CD4-positive, alpha-beta T cell treated with Interleukin-2 at 100 ng/mL for 4 hours (primary cell): ENCODE measurements at regions not wholly inside any gene's neighbourhood (a gene's known extent, or its start where the extent isn't known, plus 50 kb on each side); places are given as distances from the start of the nearest gene placed in this dataset.

Experiments used
- DNase-seq: peaks from one replicate; pipeline ENCODE4 v3.0.0-alpha.2; 2020; ENCODE audit warnings: low spot score

DNA sequence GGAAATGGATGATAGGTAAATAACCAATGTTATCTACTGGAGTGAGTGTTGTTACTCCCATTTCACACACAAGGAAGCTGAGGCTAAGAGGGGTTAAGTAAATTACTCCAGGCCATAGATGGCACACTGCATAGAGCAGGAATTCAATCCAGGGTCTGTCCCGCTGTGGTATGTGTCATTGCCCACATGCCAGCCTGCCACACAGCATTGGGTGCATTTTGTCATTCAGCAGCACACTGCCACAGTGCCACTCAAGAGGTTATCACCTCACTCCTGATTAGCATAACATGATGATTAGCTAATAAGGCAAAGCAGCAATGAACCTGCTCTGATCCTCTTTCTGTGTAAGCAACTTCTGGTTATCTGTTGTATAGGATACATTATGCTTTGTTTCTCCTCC lies 157.4 kb upstream of the CTNNB1 start:
- DNase-seq, result no peak

DNA sequence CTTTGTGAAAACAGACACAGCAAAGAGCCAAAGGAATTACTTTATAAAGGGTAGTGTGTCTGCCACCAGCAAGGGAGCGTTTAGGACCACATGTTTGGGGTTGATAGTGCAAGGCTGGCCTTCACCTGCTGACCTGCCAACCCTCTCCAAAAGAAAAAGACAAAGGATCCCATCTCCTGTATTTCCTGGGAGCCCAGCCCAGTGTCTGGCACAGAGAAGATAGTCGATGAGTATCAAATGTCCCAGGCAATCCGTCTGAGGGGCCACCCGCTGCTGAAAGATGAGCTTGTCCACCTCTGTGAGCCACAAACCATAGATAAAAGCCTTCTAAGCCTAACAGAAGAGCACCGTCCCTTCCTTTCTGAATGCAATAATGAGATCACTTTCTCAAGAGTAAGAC lies 154.8 kb upstream of the CTNNB1 start:
- no peak for DNase-seq

DNA sequence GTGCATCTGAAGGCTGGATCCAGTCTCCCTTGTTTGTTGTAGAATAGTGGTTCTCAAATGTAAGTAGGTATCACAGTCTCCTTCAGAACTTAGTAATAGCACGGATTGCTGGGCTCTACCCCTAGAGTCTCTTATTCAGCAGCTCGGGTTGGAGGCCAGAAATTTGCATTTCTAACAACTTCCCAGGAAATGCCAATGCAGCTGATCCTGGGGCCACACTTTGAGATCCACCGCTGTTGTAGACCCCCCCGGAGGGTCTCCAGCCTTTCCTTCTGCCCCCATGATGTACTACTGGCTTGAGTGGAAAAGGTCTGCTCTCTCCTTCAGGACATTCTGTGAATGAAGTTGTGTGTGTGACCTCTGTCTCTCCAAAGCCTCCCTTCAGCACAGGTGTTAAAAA lies 153.8 kb upstream of the CTNNB1 start:
- no peak for DNase-seq

DNA sequence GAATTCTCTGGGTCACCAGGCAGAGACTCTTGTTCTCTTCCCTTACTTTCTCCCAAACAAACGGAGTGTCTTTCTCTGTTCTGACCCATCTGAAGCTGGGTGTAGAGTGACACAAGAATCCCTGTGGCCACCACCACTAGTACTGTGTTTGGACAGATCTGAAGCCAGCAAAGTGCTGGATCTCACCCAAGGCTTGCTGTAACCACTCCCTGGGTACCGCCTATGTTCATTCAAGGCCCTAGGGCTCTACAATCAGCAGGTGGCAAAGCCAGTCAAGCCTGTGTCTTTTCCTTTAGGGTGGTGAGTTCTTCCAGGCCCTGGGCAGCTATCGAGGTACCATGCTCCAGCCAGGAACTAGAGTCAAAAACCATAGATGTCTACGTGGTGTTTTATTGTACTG lies 149.2 kb upstream of the CTNNB1 start:
- DNase-seq, result no peak

- no peak for DNase-seq
Measured at GRCh38 chr3:41053220-41053619, 146.1 kb upstream of the CTNNB1 start.

DNA sequence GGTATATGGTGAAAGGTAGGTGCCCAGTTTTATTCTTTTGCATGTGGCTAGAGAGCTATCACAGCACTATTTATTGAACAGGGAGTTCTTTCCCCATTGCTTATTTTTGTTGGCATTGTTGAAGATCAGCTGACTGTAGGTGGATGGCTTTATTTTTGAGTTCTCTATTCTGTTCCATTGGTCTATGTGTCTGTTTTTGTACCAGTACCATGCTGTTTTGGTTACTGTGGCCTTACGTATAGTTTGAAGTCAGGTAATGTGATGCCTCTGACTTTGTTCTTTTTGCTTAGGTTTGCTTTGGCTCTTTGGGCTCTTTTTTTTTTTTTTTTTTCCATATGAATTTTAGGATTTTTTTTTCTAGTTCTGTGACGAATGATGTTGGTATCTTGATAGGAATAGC lies 139.2 kb upstream of the CTNNB1 start:
- DNase-seq, result no peak

- DNase-seq, result no peak
Measured at GRCh38 chr3:41064070-41064469, 135.2 kb upstream of the CTNNB1 start.

- no peak for DNase-seq
Measured at GRCh38 chr3:41064526-41064925, 134.8 kb upstream of the CTNNB1 start.

DNA sequence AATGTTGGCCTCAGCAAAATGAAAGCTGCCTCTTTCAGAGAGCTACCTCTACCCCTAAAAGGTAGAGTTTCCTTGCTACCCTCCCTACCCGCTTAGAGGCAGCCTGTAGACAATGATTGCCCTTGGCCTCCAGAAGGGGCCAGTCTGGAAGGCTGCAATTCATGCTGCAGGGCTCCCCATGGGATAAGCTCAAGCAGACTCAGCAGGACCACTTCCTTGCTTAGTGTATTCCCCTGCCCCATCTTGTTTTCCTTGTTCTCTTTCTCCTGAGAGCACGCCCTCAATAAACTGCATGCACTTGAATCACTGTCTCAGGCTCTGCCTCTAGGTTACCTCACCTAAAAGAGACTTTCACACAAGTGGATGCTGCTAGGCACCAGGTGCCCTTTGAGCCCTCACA lies 134.0 kb upstream of the CTNNB1 start:
- no peak for DNase-seq

GRCh38 chr3:41073190-41073589 lies 126.1 kb upstream of the CTNNB1 start:
- no peak for DNase-seq

DNA sequence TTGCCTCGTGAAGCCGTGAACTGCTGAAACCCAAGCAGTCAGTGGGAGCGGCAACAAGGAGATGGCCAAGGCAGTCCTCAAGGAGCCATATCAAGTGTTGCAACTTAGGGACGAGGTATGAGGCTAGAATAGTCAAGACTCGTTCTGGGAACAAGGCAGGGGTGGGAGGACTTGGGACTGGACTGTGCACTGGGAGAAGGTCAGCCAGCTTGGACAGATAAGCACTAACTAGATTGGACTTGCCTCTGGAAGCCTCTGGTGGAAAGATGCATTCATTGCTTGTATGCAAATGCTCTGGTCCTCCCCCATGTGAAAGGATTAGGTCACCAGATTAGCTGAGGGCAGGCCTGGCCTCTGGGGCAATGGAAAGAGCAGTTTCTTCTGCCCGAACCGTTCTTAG lies 123.3 kb upstream of the CTNNB1 start:
- DNase-seq, result no peak

GRCh38 chr3:41076399-41076798 lies 122.9 kb upstream of the CTNNB1 start:
- DNase-seq, result no peak

- no peak for DNase-seq
Measured at GRCh38 chr3:41080141-41080540, 119.2 kb upstream of the CTNNB1 start.

GRCh38 chr3:41088882-41089281 lies 110.4 kb upstream of the CTNNB1 start:
- DNase-seq, result no peak

DNA sequence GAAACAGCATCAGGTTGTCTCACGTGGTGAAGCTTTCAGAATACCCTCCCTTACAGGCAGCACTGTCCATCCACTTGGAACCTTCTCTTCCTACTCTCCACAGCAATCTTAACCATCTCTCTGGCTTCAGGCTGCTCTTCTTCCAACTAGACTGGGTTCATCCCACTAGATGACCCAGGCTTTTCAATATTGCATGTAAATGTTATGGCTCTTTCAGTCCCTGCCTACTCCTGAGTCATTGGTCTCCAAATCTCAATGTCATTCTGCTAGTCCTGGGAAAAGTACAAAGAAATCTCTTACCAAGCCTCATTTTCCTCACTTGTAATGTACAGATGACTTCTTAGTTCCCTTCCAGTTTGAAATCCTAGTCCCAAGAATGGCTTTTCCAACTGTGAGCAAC lies 109.7 kb upstream of the CTNNB1 start:
- DNase-seq, result no peak

DNA sequence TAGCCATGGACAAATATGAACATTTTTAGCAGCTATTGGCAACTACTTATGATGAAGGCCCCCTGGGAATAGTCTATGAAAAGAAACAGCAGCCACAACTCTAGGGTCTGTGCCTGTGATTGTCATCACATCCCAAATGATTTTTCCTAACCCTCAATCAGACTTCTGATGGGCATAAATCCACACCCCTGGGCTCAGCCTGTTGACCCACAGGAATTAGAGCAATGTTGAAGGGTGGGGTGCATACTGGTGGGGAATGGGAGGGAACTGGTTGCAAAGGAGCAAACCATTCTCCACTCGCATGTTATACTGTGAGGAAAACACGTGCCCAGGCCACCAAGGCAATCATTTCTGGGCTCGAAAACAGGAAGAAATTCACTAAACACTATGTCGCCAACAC lies 106.5 kb upstream of the CTNNB1 start:
- DNase-seq, result no peak

DNA sequence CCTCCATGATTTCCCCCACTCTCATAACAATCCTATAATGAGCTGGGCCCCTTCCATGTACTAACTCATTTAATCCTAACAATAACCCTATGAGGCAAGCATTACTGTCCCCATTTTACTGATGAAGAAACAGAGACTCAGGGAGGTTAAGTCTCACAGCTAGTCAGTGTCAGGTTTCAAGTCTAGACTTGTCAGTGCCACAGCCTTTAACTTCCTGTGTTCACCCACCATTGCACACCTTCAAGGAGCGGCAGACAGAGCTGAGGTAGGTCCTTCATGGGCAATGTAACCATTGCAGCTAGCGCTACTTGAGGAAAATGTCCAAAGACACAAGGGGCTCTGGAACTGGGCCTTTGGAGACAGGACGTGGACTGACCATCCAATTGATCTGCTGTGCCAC lies 105.8 kb upstream of the CTNNB1 start:
- DNase-seq, result no peak

DNA sequence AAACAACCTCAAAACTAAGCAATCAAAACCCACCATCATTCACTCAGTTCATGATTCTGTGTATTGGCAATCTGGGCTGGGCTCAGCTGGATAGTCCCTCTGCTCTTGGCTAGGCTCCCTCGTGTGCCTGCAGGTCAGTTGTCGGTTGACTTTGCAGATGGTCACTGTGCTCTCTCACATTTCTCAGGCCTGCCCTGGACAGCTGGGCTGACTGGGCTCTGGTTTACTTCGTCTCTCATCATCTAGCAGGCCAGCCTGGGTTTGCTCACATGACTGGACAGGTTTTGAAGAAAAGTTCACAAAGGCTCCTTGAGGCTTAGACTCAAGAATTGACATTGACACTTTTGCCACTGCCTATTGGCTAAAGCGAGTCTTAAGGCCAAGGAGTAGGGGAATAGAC lies 105.0 kb upstream of the CTNNB1 start:
- no peak for DNase-seq

- DNase-seq, result no peak
Measured at GRCh38 chr3:41095702-41096101, 103.6 kb upstream of the CTNNB1 start.

GRCh38 chr3:41097896-41098496 lies 101.3 kb upstream of the CTNNB1 start:
- DNase-seq, result no peak

GRCh38 chr3:41101231-41101630 lies 98.1 kb upstream of the CTNNB1 start:
- DNase-seq, result no peak

GRCh38 chr3:41102053-41102556 lies 97.2 kb upstream of the CTNNB1 start:
- no peak for DNase-seq

DNA sequence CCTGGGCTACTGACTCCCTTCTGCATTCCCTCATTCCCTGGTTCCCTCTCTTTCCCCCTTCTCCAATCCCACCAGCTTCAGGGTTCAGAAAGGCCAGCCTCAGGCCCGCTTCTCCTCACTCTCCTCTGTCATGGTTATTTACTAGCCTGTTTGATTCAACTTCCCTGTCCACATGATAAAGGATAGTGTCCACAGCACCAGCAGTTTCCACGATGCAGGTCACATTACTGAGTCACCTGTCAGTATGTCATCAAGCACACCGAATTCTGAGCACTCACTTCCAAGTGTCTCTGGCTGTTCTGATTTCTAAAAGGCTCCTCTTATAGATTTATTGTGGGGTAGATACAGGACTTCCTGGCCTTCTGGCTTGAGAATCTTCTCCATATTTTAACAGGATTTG lies 96.6 kb upstream of the CTNNB1 start:
- DNase-seq, result no peak

- no peak for DNase-seq
Measured at GRCh38 chr3:41103200-41103599, 96.1 kb upstream of the CTNNB1 start.

DNA sequence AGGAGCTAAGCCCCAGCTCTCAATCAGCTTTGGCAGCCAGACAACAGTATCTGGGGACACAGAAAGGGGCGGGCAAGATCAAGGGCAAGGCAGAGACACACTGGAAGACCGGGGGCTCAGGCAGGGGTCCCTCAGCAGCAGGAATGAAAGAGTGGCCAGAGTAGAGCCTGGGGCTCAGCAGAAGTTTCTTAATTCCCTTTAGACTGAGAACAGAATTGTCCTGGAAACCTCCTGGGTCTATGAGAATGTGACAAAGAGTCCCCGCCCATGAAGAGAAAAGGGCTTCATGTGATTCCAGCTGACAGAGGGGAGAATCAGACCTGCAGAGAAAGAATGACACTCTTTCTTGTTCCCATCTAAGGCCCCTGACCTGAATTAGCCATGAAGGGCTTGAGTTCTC lies 95.2 kb upstream of the CTNNB1 start:
- no peak for DNase-seq
